GM12878 (cell line): ENCODE measurements at regions not wholly inside any gene's neighbourhood (a gene's known extent, or its start where the extent isn't known, plus 50 kb on each side); places are given as distances from the start of the nearest gene placed in this dataset.

Source experiments
- CBX5 ChIP-seq: sonication (generic); IDR thresholded peaks from 2 replicates; pipeline ENCODE4 v1.6.1; 2016; ENCODE audit warnings: low read depth, moderate library complexity, mild to moderate bottlenecking, inconsistent platforms
- RAD21 ChIP-seq: IDR thresholded peaks from 2 replicates; pipeline ENCODE4 v1.6.1; 2011; ENCODE audit warnings: mild to moderate bottlenecking, low read depth, low read length, moderate library complexity; ENCODE audit not compliant: insufficient read depth
- TAF1 ChIP-seq: IDR thresholded peaks from 2 replicates; pipeline ENCODE4 v1.6.1; 2011; ENCODE audit warnings: mild to moderate bottlenecking, low read depth, low read length, borderline replicate concordance

DNA sequence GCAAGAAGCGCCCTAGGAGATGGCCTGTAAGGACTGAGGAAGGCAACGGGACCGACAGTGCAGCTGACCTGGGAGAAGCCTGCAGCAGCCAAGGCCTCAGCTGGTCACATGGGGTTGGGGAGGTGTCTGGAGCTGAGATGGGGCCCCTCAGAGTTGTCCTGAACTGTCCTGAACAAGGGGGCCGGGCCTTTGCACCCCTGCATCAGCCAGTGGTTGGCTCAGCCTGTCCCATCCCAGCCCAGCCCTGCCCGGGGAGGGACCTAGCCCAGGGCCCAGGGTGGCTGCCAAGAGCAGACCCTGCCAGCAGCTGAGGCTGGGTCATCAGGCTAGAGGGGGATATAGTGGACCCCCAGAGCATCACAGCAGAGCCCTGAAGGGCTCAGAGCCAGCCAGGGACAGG lies 122.8 kb upstream of the PPP1R26 start:
- TF ChIP-seq CBX5, result no peak
- TF ChIP-seq RAD21, result no peak
- no peak for TF ChIP-seq TAF1
